ENCODE measurements at regions not wholly inside any gene's neighbourhood (a gene's known extent, or its start where the extent isn't known, plus 50 kb on each side); places are given as distances from the start of the nearest gene placed in this dataset.
"Not testable (repeated sequence)": the region's sequence is repeated elsewhere in the genome, so short reads cannot be mapped to it uniquely, and the experiment has no call there.

GRCh38 chr13:65301506-65301905, 1928.6 kb downstream of the PCDH9 start:
- ATAC-seq (ENCODE audit: low FRiP score) (no peak), DNase-seq (ENCODE audit: low spot score) (no peak)

GRCh38 chr13:65300220-65300619, 1929.9 kb downstream of the PCDH9 start:
- DNase-seq (ENCODE audit: low spot score): no peak
- ATAC-seq (ENCODE audit: low FRiP score): no peak
- TF ChIP-seq CTCF (IDR thresholded peaks at IDR 0.05): no peak

More at GRCh38 chr13:65301506-65301905, 1928.6 kb downstream of the PCDH9 start:
- TF ChIP-seq CTCF (IDR thresholded peaks at IDR 0.05): no peak

GRCh38 chr13:65293530-65294198, 1936.5 kb downstream of the PCDH9 start:
- no peak for TF ChIP-seq CTCF (IDR thresholded peaks at IDR 0.05)
- DNase-seq (ENCODE audit: low spot score) (no peak), ATAC-seq (ENCODE audit: low FRiP score) (no peak)

GRCh38 chr13:65292488-65292901, 1937.6 kb downstream of the PCDH9 start:
- no peak for DNase-seq (ENCODE audit: low spot score)
- no peak for ATAC-seq (ENCODE audit: low FRiP score)
- TF ChIP-seq CTCF (IDR thresholded peaks at IDR 0.05): no peak

- DNase-seq (ENCODE audit: low spot score) (no peak), ATAC-seq (ENCODE audit: low FRiP score) (no peak)
- no peak for TF ChIP-seq CTCF (IDR thresholded peaks at IDR 0.05)
These were observed 1942.7 kb downstream of the PCDH9 start for GRCh38 chr13:65287405-65287804.

GRCh38 chr13:65275838-65276630, 1954.1 kb downstream of the PCDH9 start:
- ATAC-seq (ENCODE audit: low FRiP score) (no peak), DNase-seq (ENCODE audit: low spot score) (no peak)
- TF ChIP-seq CTCF (IDR thresholded peaks at IDR 0.05): no peak

GRCh38 chr13:65275108-65275507, 1955.0 kb downstream of the PCDH9 start:
- ATAC-seq (ENCODE audit: low FRiP score): no peak
- no peak for DNase-seq (ENCODE audit: low spot score)
- no peak for TF ChIP-seq CTCF (IDR thresholded peaks at IDR 0.05)

- not testable (repeated sequence) for ATAC-seq (ENCODE audit: low FRiP score)
These were observed 1956.2 kb downstream of the PCDH9 start for GRCh38 chr13:65273811-65274420.

More at GRCh38 chr13:65273811-65274420, 1956.2 kb downstream of the PCDH9 start:
- not testable (repeated sequence) for DNase-seq (ENCODE audit: low spot score)

Data from omental fat pad (tissue), 3 donors.